H1 (cell line): ENCODE measurements at regions not wholly inside any gene's neighbourhood (a gene's known extent, or its start where the extent isn't known, plus 50 kb on each side); places are given as distances from the start of the nearest gene placed in this dataset.

Source experiments
- CTCF ChIA-PET: fragments of 300-600 bp; sonication (Branson Sonifier 250); formaldehyde crosslinking; loops from one replicate; lab custom pipeline; 2021; ENCODE audit not compliant: partially characterized antibody; lab: Charles Lee
- POLR2A ChIA-PET: fragments of 300-600 bp; sonication (Branson Sonifier 250); formaldehyde crosslinking; loops from one replicate; lab custom pipeline; 2021; ENCODE audit warnings: inconsistent platforms; ENCODE audit not compliant: partially characterized antibody; lab: Charles Lee
- DNase-seq, 2 experiments: peaks; one replicate each; pipeline versions ENCODE4 v3.0.0 to v3.0.0-alpha.2; 2010 to 2022; ENCODE audit warnings: low spot score in 2 of 2, low read depth in 1 of 2, mixed read lengths in 1 of 2
- FAIRE-seq: peaks from 2 replicates; lab custom pipeline; 2011; peaks lifted over from hg19 to GRCh38; lab: Jason Lieb, UNC
- H2AFZ ChIP-seq: 2 replicates; pipeline ENCODE4 v1.8.1; 2012; ENCODE audit warnings: low read length, inconsistent platforms
- H2AK5ac ChIP-seq: 2 replicates; pipeline ENCODE4 v1.6.1; 2013; ENCODE audit warnings: low read depth, low read length
- H2BK120ac ChIP-seq: replicated peaks from 2 replicates; pipeline ENCODE3; 2013; ENCODE audit warnings: low read depth, low read length, inconsistent platforms
- H2BK12ac ChIP-seq: 2 replicates; pipeline ENCODE4 v1.6.1; 2013; ENCODE audit warnings: low read depth, low read length
- H2BK15ac ChIP-seq: 2 replicates; pipeline ENCODE4 v1.6.1; 2013; ENCODE audit warnings: low read length
- H2BK20ac ChIP-seq: 2 replicates; pipeline ENCODE4 v1.6.1; 2013; ENCODE audit warnings: low read length
- H2BK5ac ChIP-seq: 2 replicates; pipeline ENCODE4 v1.6.1; 2013; ENCODE audit warnings: low read depth, low read length
- H3K14ac ChIP-seq: 2 replicates; pipeline ENCODE4 v1.6.1; 2013; ENCODE audit warnings: inconsistent platforms; ENCODE audit not compliant: insufficient read length
- H3K18ac ChIP-seq: 2 replicates; pipeline ENCODE4 v1.6.1; 2013; ENCODE audit warnings: low read length; ENCODE audit errors: extremely low read depth
- H3K23ac ChIP-seq: 2 replicates; pipeline ENCODE4 v1.6.1; 2013; ENCODE audit warnings: inconsistent platforms; ENCODE audit not compliant: insufficient read length
- H3K23me2 ChIP-seq: 2 replicates; pipeline ENCODE4 v1.6.1; 2013; ENCODE audit warnings: low read depth, low read length
- H3K27ac ChIP-seq: 2 replicates; pipeline ENCODE4 v1.6.1; 2011; ENCODE audit warnings: low read depth, low read length, inconsistent platforms
- H3K27me3 ChIP-seq, 4 experiments: replicated peaks in 1 of 4; 1 replicate in 1 of 4; 2 replicates in 3 of 4; pipeline versions ENCODE4 v1.6.1 to v1.8.1; 2011 to 2013; ENCODE audit warnings: low read length in 3 of 4, mild to moderate bottlenecking in 3 of 4, inconsistent platforms in 2 of 4, mixed read lengths in 2 of 4, moderate library complexity in 1 of 4; ENCODE audit not compliant: control insufficient read depth in 3 of 4, insufficient read depth in 3 of 4; ENCODE audit errors: extremely low read depth in 1 of 4
- H3K36me3 ChIP-seq, 4 experiments: 2 replicates each; pipeline versions ENCODE4 v1.6.1 to v1.8.1; 2011 to 2013; ENCODE audit warnings: mild to moderate bottlenecking in 4 of 4, low read length in 3 of 4, moderate library complexity in 2 of 4, control low read depth in 1 of 4, inconsistent platforms in 1 of 4; ENCODE audit not compliant: insufficient read depth in 4 of 4, control insufficient read depth in 2 of 4
- H3K4ac ChIP-seq: replicated peaks from 2 replicates; pipeline ENCODE3; 2013; ENCODE audit warnings: low read length, low read depth, mixed read lengths, inconsistent platforms; ENCODE audit not compliant: insufficient read length
- H3K4me1 ChIP-seq, 4 experiments: replicated peaks in 1 of 4; 1 replicate in 1 of 4; 2 replicates in 3 of 4; pipeline versions ENCODE4 v1.6.1 to v1.8.1; 2011 to 2013; ENCODE audit warnings: low read length in 3 of 4, inconsistent platforms in 2 of 4, mixed read lengths in 1 of 4; ENCODE audit not compliant: insufficient read depth in 4 of 4, control insufficient read depth in 3 of 4
- H3K4me2 ChIP-seq, 2 experiments: 2 replicates each; pipeline versions ENCODE4 v1.6.1 to v1.8.1; 2011 to 2013; ENCODE audit warnings: low read depth in 2 of 2, low read length in 2 of 2, control low read depth in 1 of 2, inconsistent platforms in 1 of 2, mild to moderate bottlenecking in 1 of 2; ENCODE audit not compliant: insufficient read depth in 1 of 2
- H3K4me3 ChIP-seq, 4 experiments: fragments of 200-600, 300-600 bp in 1 of 4; sonication (generic), shearing (Covaris generic), sonication (Bioruptor Twin) in 1 of 4; 2 replicates each; pipeline versions ENCODE4 v1.5.1 to v1.8.1; 2011 to 2016; ENCODE audit warnings: low read length in 4 of 4, low read depth in 3 of 4, control low read depth in 2 of 4, inconsistent platforms in 2 of 4, mild to moderate bottlenecking in 2 of 4, mixed read lengths in 1 of 4, moderate library complexity in 1 of 4; ENCODE audit not compliant: insufficient read depth in 2 of 4; ENCODE audit errors: extremely low read depth in 1 of 4
- H3K56ac ChIP-seq: replicated peaks from 2 replicates; pipeline ENCODE3; 2013; ENCODE audit warnings: low read depth, mild to moderate bottlenecking, mixed read lengths, low read length, inconsistent platforms; ENCODE audit not compliant: insufficient read length
- H3K79me1 ChIP-seq: 2 replicates; pipeline ENCODE4 v1.6.1; 2013; ENCODE audit warnings: low read depth, low read length, control low read depth
- H3K79me2 ChIP-seq, 2 experiments: 2 replicates each; pipeline versions ENCODE4 v1.6.1 to v1.8.1; 2012 to 2013; ENCODE audit warnings: low read length in 2 of 2, mild to moderate bottlenecking in 2 of 2, inconsistent platforms in 1 of 2; ENCODE audit not compliant: insufficient read depth in 2 of 2, control insufficient read depth in 1 of 2
- H3K9ac ChIP-seq, 4 experiments: replicated peaks in 1 of 4; 1 replicate in 1 of 4; 2 replicates in 3 of 4; pipeline versions ENCODE4 v1.6.1 to v1.8.1; 2011 to 2013; ENCODE audit warnings: low read depth in 3 of 4, low read length in 3 of 4, control low read depth in 2 of 4, mild to moderate bottlenecking in 2 of 4, moderate library complexity in 2 of 4, inconsistent platforms in 1 of 4; ENCODE audit errors: extremely low read depth in 1 of 4
- H3K9me3 ChIP-seq, 2 experiments: 2 replicates each; pipeline versions ENCODE4 v1.6.1 to v1.8.1; 2012 to 2013; ENCODE audit warnings: mild to moderate bottlenecking in 2 of 2, moderate library complexity in 2 of 2, control low read depth in 1 of 2, inconsistent platforms in 1 of 2, low read depth in 1 of 2, low read length in 1 of 2, mixed read lengths in 1 of 2; ENCODE audit not compliant: insufficient read depth in 2 of 2
- H4K20me1 ChIP-seq, 2 experiments: replicated peaks in 1 of 2; 2 replicates each; pipeline versions ENCODE3 to v1.8.1; 2011 to 2013; ENCODE audit warnings: inconsistent platforms in 2 of 2, low read length in 2 of 2, mild to moderate bottlenecking in 1 of 2; ENCODE audit not compliant: insufficient read depth in 2 of 2, control insufficient read depth in 1 of 2
- H4K5ac ChIP-seq: 2 replicates; pipeline ENCODE4 v1.6.1; 2013; ENCODE audit warnings: low read length, low read depth, mixed read lengths, inconsistent platforms; ENCODE audit not compliant: insufficient read length
- H4K8ac ChIP-seq: 2 replicates; pipeline ENCODE4 v1.8.0; 2013; ENCODE audit warnings: mild to moderate bottlenecking, moderate library complexity, low read length, inconsistent platforms; ENCODE audit not compliant: insufficient read depth; ENCODE audit errors: extremely low read depth
- H4K91ac ChIP-seq: replicated peaks from 2 replicates; pipeline ENCODE3; 2013; ENCODE audit warnings: low read length, mixed read lengths, inconsistent platforms; ENCODE audit not compliant: insufficient read length
- BCL11A ChIP-seq, 2 experiments: IDR thresholded peaks; one replicate each; pipeline ENCODE4 v1.6.1; 2011; ENCODE audit warnings: low read depth in 2 of 2, low read length in 2 of 2, mild to moderate bottlenecking in 2 of 2
- CTBP2 ChIP-seq: IDR thresholded peaks from 2 replicates; pipeline ENCODE4 v1.7.0; 2011; ENCODE audit warnings: borderline replicate concordance, mild to moderate bottlenecking, moderate library complexity, mixed read lengths, low read length; ENCODE audit not compliant: insufficient read depth, insufficient read length
- FOSL1 ChIP-seq: IDR thresholded peaks from 2 replicates; pipeline ENCODE4 v1.6.1; 2011; ENCODE audit warnings: mild to moderate bottlenecking, low read depth, low read length, moderate library complexity; ENCODE audit not compliant: insufficient read depth
- JUN ChIP-seq: IDR thresholded peaks from 2 replicates; pipeline ENCODE4 v1.6.1; 2011; ENCODE audit warnings: low read depth, mild to moderate bottlenecking, improper control_type of control experiment, low read length
- SUZ12 ChIP-seq: fragments of 200-600 bp; sonication (generic); IDR thresholded peaks from 2 replicates; pipeline ENCODE4 v1.6.1; 2012; ENCODE audit warnings: mild to moderate bottlenecking, inconsistent platforms, low read length, moderate library complexity, mixed read lengths
- WGBS, 2 experiments: shearing (Covaris generic) in 1 of 2; methylation state at CpG; one replicate each; pipeline versions ENCODE4 v1.1.6 to v1.1.7; 2013 to 2015; ENCODE audit warnings: low lambda C conversion rate in 2 of 2, mixed read lengths in 2 of 2, inconsistent platforms in 1 of 2, low coverage in 1 of 2, missing lambda C conversion rate in 1 of 2; ENCODE audit not compliant: insufficient replicate concordance in 2 of 2, insufficient coverage in 1 of 2, insufficient read length in 1 of 2; ENCODE audit errors: extremely low coverage in 1 of 2, missing lambda C conversion rate in 1 of 2; 5-methylcytosine and 5-hydroxymethylcytosine counted together

GRCh38 chr9:85081963-85082362 is 412.4 kb downstream of the NTRK2 start:
- Histone ChIP-seq H3K36me3 (no peaks in the 10 kb centered on the region), H3K56ac (no peak overlapping the region), H3K9ac (no peak overlapping the region), H2AK5ac (no peak overlapping the region), H4K8ac (no peak overlapping the region), H3K4me3 (no peak overlapping the region), H4K91ac (no peak overlapping the region), H3K23ac (no peak overlapping the region), H3K79me1 (no peaks in the 10 kb centered on the region), H4K20me1 (no peaks in the 10 kb centered on the region), H2AFZ (no peak overlapping the region), H3K18ac (no peak overlapping the region), H3K4ac (no peak overlapping the region), H2BK15ac (no peak overlapping the region), H3K9me3 (0 out of 4 replicates have a peak, but pooled peaks cover 0 to 2% of the 10 kb centered on the region in 2 experiments), H4K5ac (no peak overlapping the region), H3K4me1 (peaks cover 0 to 4% (median 3%) of the 10 kb centered on the region in 4 experiments; a peak in 3 of 7 replicates), H3K23me2 (no peaks in the 10 kb centered on the region; the same call in 1 of the 2 replicates), H3K27ac (no peak overlapping the region), H2BK120ac (no peak overlapping the region), H2BK20ac (no peak overlapping the region), H3K79me2 (no peaks in the 10 kb centered on the region), H2BK5ac (no peak overlapping the region), H3K14ac (no peak overlapping the region), H3K4me2 (no peak overlapping the region), H3K27me3 (peaks cover 0 to 5% (median 0%) of the 10 kb centered on the region in 4 experiments; a peak in 3 of 7 replicates), H2BK12ac (no peak overlapping the region)
- FAIRE-seq, result no peak
- 79% methylated on average over 3 of the region's 3 CpGs; no CpG with 5 or more reads in 1 of the 2 experiments for WGBS, 2 experiments
- no peak for DNase-seq
- TF ChIP-seq JUN, result no peak
- TF ChIP-seq SUZ12, result no peak
- TF ChIP-seq FOSL1, result no peak
- no peak for TF ChIP-seq BCL11A (IDR thresholded peaks at IDR 0.05; ENCODE audit: low read depth in 2 of 2, low read length in 2 of 2)
- no peak for TF ChIP-seq CTBP2
- CTCF ChIA-PET, result interaction anchor here (0.6 kb wide), 1 partner anchor 141 kb away, joined by 3 read pairs; no protein-coding TSS in a partner anchor
- POLR2A ChIA-PET, result no interaction called here
